Adrenal gland (tissue), 5 donors: ENCODE measurements at regions not wholly inside any gene's neighbourhood (a gene's known extent, or its start where the extent isn't known, plus 50 kb on each side); places are given as distances from the start of the nearest gene placed in this dataset.

Source experiments
- POLR2A ChIP-seq, 2 donors: fragments of 450-650 bp; IDR thresholded peaks; one replicate each; pipeline ENCODE4 v1.6.1; 2017; ENCODE audit warnings: antibody characterized with exemption in 2 of 2, mild to moderate bottlenecking in 2 of 2, moderate library complexity in 1 of 2
- TF ChIP-seq, protein P1 (sequence below), 6 experiments: fragments of 450-650 bp in 4 of 6; fragments of 200-600 bp in 2 of 6; sonication (generic) in 1 of 6; IDR thresholded peaks; 1 replicate in 5 of 6; 2 replicates in 1 of 6; pipeline versions ENCODE4 v1.5.1 to v1.8.0; 2016 to 2021; ENCODE audit warnings: antibody characterized with exemption in 6 of 6, mild to moderate bottlenecking in 2 of 6, moderate library complexity in 1 of 6
- donor health status: DM: no; HTN: no; CAD: no.

DNA sequence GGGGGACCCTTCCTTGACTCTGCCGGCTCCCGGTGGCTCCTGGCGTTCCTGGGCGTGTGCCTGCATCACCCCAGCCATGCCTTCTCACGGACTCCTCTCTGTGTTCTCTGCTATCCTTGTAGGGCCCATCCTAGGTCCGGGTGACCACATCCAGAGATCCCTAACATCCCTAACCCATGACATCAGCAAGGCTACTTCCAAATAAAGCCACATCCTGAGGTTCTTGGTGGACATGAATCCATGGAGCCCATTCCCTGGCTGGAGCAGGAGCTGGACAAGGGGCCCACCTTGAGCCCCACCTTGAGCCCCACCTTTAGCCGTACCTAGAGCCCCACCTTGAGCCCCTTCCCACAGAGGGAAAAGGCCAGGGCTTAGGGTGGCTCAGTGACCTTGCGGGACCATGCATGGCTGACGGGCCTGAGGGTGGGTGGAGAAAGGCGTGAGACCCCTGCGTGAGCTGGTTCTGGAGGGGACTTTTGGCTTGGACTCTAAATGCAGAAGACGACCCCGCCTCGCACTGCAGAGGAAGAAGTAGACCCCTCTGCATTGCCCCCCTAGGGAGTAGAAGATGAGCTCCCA, 58.5 kb upstream of the INPP5A start:
- TF ChIP-seq, protein P1, sequence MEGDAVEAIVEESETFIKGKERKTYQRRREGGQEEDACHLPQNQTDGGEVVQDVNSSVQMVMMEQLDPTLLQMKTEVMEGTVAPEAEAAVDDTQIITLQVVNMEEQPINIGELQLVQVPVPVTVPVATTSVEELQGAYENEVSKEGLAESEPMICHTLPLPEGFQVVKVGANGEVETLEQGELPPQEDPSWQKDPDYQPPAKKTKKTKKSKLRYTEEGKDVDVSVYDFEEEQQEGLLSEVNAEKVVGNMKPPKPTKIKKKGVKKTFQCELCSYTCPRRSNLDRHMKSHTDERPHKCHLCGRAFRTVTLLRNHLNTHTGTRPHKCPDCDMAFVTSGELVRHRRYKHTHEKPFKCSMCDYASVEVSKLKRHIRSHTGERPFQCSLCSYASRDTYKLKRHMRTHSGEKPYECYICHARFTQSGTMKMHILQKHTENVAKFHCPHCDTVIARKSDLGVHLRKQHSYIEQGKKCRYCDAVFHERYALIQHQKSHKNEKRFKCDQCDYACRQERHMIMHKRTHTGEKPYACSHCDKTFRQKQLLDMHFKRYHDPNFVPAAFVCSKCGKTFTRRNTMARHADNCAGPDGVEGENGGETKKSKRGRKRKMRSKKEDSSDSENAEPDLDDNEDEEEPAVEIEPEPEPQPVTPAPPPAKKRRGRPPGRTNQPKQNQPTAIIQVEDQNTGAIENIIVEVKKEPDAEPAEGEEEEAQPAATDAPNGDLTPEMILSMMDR (IDR thresholded peaks at IDR 0.05) = no peak
- no peak for TF ChIP-seq POLR2A (IDR thresholded peaks at IDR 0.05)
